Skeletal muscle cell (primary cell): ENCODE measurements at regions not wholly inside any gene's neighbourhood (a gene's known extent, or its start where the extent isn't known, plus 50 kb on each side); places are given as distances from the start of the nearest gene placed in this dataset.
A peak's percentile ranks its signal among the peaks of the same experiment; 100 is the strongest.
"Not testable (repeated sequence)": the region's sequence is repeated elsewhere in the genome, so short reads cannot be mapped to it uniquely, and the experiment has no call there.

ENCODE experiments used
- DNase-seq: peaks from one replicate; pipeline ENCODE4 v3.0.0-alpha.2; 2010; ENCODE audit warnings: low read depth
- H3K4me3 ChIP-seq: 2 replicates; pipeline ENCODE4 v1.5.1; 2011; ENCODE audit warnings: low read depth, mild to moderate bottlenecking, control low read depth, low read length, moderate library complexity

- H3K4me3 ChIP-seq, result no peak overlapping the region
- DNase-seq, result no peak
Measured at GRCh38 chr5:163912046-163912445, 406.6 kb downstream of the MAT2B start.

DNA sequence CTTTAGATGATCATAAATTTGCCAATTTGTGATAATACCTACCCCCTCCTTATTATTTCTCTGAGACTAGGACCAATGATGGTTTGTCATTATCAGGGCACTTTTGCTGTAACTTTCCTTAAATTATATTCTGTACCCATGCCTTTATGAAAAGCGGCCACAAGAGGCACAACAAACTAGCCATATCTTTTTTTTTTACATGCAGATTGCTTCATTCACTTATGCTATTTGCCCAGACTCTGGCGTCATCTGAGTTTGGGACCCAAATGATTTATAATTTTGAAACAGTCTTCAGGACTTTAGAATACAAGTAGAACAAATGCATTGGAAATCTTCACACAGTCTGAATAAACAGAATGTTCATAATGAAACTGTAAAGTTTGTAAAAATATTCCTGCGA, 408.1 kb downstream of the MAT2B start:
- H3K4me3 ChIP-seq, result no peak overlapping the region
- DNase-seq, result no peak

GRCh38 chr5:163914910-163915309, 409.5 kb downstream of the MAT2B start:
- DNase-seq, result no peak
- no peak overlapping the region for H3K4me3 ChIP-seq

DNA sequence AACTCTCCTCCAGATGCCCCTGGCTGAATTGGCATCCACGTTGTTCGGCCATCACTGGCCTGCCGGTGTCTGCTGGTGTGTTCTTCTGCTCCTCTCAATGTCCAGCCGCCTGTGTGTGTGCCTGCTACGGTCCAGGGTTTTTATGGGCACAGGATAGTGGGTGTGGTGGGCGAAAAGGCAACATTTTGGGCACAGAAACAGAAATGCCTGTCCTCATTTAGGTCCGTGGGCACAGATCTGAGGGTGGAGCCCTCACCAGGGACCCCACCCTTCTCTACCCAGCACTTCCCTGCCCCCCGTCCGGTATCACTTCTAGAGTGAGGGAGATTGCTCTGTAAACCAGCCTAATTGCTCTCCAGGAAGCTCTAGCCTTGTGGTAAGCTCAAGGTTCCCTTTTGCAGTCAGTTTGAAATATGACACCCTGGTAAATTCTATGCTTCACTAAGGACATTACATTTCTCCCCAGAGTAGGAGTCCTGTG, 410.1 kb downstream of the MAT2B start:
- DNase-seq, result no peak
- H3K4me3 ChIP-seq, result no peak overlapping the region

DNA sequence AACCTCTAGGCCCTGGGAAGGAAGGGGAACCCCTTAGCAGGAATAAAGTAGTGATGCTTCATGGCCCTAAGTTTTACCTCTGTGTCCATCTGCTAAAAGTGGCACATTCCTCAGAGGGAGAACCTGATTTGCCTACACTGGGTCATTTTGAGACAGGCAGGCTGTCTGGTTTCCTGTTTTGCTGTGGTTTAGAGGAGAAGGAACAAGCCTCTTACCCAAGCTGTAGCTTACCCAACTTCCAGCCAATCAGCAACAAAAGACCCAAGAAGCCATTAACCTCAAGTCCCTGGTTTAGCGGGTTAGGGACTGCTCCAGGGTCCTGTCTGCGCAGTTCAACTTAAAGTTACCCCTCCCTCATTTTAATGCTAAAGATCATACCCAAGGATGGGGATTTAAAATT, 411.0 kb downstream of the MAT2B start:
- DNase-seq, result peak; percentile 24
- H3K4me3 ChIP-seq, result no peak overlapping the region

GRCh38 chr5:163916861-163917260, 411.4 kb downstream of the MAT2B start:
- H3K4me3 ChIP-seq, result no peak overlapping the region
- DNase-seq, result no peak

DNA sequence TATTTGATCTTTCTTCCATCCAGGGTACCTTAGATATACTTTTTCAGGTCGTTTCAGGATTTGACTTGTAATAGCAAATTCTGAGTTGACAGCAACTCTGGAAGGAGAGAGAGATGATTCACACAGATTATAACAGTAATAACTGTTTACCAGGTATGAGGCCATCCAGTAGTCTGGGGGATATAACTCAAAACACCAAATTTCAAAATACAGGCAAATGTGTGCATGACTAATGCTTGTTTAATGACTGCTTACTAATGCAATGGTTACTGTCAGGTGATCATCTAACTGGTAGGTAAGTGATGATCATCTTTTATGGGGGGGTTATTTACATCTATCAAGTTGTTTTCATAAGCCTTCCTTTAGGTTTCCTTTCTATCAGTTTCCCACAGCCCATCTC, 412.3 kb downstream of the MAT2B start:
- no peak overlapping the region for H3K4me3 ChIP-seq
- DNase-seq, result no peak

- DNase-seq, H3K4me3 ChIP-seq: not testable (repeated sequence)
Measured at GRCh38 chr5:163934990-163935389, 429.6 kb downstream of the MAT2B start.

- DNase-seq, result no peak
- no peak overlapping the region for H3K4me3 ChIP-seq
Measured at GRCh38 chr5:163938595-163938994, 433.2 kb downstream of the MAT2B start.

DNA sequence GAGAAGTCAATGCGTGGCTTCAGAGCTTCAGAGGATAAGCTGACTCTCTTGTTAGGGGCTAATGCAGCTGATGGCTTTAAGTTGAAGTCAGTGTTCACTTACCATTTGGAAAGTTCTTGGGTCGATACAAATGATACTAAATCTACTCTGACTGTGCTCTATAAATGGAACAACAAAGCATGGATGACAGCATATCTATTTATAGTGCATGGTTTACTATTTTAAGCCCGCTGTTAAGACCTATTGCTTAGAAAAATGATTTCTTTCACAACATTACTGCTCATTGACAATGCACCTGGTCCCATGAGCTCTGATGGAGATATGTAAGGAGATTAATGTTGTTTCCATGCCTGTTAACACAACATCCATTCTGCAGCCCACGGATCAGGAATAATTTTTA, 435.7 kb downstream of the MAT2B start:
- no peak for DNase-seq
- no peak overlapping the region for H3K4me3 ChIP-seq

DNA sequence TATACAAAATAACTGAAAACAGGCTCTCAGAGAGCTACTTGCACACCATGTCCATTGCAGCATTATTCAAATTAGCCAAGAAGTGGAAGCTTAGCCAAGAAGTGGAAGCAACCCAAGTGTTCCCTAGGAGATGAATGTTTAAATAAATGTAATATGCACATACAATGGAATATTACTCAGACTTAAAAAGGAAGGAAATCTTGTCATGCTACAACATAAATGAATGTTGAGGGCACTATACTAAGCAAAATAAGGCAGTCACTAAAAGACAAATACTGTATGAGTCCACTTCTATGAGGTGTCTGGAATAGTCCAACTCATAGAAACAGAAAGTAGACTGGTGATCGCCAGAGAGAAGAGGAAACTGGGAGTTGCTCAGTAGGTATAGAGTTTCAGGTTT, 438.1 kb downstream of the MAT2B start:
- H3K4me3 ChIP-seq, result no peak overlapping the region
- peak; percentile 10 for DNase-seq

DNA sequence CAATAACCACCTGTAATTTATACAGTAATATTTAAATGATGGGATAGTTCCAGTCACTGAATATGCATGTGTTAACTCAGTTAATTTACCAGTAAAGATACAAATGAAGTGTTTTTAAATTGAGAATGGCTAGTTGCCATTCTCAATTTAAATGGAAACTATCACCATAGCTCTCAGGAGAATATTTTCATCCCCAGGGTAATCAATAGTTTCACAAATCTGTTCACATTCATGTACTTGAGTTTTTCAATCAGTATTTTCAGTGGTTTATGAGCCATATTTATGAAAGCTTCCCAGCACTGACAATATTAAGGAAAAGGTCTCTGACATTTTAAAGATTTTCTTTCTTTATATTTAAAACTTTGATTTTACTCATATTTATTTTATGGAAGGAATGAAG, 439.3 kb downstream of the MAT2B start:
- no peak overlapping the region for H3K4me3 ChIP-seq
- no peak for DNase-seq

- H3K4me3 ChIP-seq, result no peak overlapping the region
- DNase-seq, result no peak
Measured at GRCh38 chr5:163947848-163948666, 442.6 kb downstream of the MAT2B start.

DNA sequence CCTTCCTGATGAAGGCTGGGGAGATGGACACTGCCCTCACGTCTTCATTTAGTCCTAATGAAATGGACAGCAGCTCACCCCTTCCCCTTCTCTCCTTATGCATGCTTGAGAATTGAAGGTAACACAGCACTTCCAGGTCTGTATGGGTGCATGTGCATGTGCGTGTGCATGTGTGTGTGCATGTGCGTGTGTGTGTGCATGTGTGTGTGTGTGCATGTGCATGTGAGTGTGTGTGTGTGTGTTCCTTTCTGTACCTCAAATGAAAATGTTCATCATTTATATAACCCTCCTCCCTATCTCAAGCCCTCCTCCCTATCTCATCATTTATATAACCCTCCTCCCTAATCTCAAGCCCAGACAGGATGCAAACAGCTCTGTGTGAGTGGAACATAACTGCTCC, 444.8 kb downstream of the MAT2B start:
- DNase-seq, result no peak
- no peak overlapping the region for H3K4me3 ChIP-seq

GRCh38 chr5:163951069-163951468, 445.6 kb downstream of the MAT2B start:
- DNase-seq, result no peak
- H3K4me3 ChIP-seq, result no peak overlapping the region

- DNase-seq, result no peak
- no peak overlapping the region for H3K4me3 ChIP-seq
Measured at GRCh38 chr5:163953901-163954300, 448.5 kb downstream of the MAT2B start.

DNA sequence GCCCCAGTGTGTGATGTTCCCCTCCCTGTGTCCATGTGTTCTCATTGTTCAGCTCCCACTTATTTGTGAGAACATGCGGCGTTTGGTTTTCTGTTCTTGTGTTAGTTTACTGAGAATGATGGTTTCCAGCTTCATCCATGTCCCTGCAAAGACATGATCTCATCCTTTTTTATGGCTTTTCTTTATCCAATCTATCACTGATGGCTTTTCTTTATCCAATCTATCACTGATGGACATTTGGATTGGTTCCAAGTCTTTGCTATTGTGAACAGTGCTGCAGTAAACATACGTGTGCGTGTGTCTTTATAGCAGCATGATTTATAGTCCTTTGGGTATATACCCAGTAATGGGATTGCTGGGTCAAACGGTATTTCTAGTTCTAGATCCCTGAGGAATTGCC, 455.8 kb downstream of the MAT2B start:
- not testable (repeated sequence) for H3K4me3 ChIP-seq, DNase-seq

GRCh38 chr5:163963881-163964280, 458.5 kb downstream of the MAT2B start:
- no peak overlapping the region for H3K4me3 ChIP-seq
- DNase-seq, result no peak

- DNase-seq, result no peak
- H3K4me3 ChIP-seq, result no peak overlapping the region
Measured at GRCh38 chr5:163964671-163965070, 459.3 kb downstream of the MAT2B start.

- no peak for DNase-seq
- no peak overlapping the region for H3K4me3 ChIP-seq
Measured at GRCh38 chr5:163967268-163967667, 461.8 kb downstream of the MAT2B start.

GRCh38 chr5:163968651-163969050, 463.2 kb downstream of the MAT2B start:
- no peak for DNase-seq
- no peak overlapping the region for H3K4me3 ChIP-seq
